ACC112 (cell line): ENCODE measurements at regions not wholly inside any gene's neighbourhood (a gene's known extent, or its start where the extent isn't known, plus 50 kb on each side); places are given as distances from the start of the nearest gene placed in this dataset.
"Not testable (repeated sequence)": the region's sequence is repeated elsewhere in the genome, so short reads cannot be mapped to it uniquely, and the experiment has no call there.

Experiments used
- H2AFZ ChIP-seq: fragments of 200-600 bp; sonication (generic); one replicate; pipeline ENCODE4 v1.6.0; 2017; ENCODE audit warnings: antibody characterized with exemption, low read length; ENCODE audit not compliant: unreplicated experiment
- H3K27ac ChIP-seq: fragments of 200-600 bp; sonication (generic); 2 replicates; pipeline ENCODE4 v1.5.1; 2014; ENCODE audit warnings: low read depth, mild to moderate bottlenecking, antibody characterized with exemption, low read length, moderate library complexity
- H3K27me3 ChIP-seq: fragments of 200-600 bp; sonication (generic); 2 replicates; pipeline ENCODE4 v1.6.1; 2014; ENCODE audit warnings: mild to moderate bottlenecking, antibody characterized with exemption, low read length, moderate library complexity, mixed read lengths; ENCODE audit not compliant: insufficient read depth
- H3K36me3 ChIP-seq: fragments of 200-600 bp; sonication (generic); 2 replicates; pipeline ENCODE4 v1.6.1; 2016; ENCODE audit warnings: mild to moderate bottlenecking, antibody characterized with exemption, low read length, moderate library complexity, mixed read lengths; ENCODE audit not compliant: insufficient read depth
- H3K4me1 ChIP-seq: fragments of 200-600 bp; sonication (generic); one replicate; pipeline ENCODE4 v1.6.1; 2016; ENCODE audit warnings: low read length, mixed read lengths; ENCODE audit not compliant: insufficient read depth, unreplicated experiment, control insufficient read depth
- H3K4me3 ChIP-seq: fragments of 200-600 bp; sonication (generic); 2 replicates; pipeline ENCODE4 v1.5.1; 2014; ENCODE audit warnings: mild to moderate bottlenecking, low read depth, low read length
- H3K79me2 ChIP-seq: fragments of 200-600 bp; sonication (generic); one replicate; pipeline ENCODE4 v1.6.0; 2016; ENCODE audit warnings: low read length; ENCODE audit not compliant: control insufficient read depth, unreplicated experiment, insufficient read depth

DNA sequence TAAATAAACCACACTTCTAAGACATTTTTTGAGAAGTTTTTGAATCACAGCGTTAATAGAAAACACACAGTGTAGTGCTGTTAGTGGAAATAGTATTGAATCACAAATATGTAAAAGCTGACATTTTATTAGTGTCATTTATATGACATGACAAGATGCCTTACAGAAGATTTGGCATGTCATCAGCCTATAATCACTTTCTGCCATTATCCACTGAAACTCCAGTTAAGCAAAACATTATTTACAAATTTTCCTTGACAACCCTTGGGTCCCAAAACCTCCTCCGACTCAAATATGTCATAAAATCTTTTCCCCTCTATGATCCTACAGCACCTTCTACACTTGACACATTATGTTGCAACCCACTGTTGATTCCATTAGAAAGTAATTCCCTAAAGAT lies 376.9 kb upstream of the LRFN5 start:
- no peaks in the 10 kb centered on the region for H3K27me3 ChIP-seq
- no peaks in the 10 kb centered on the region for H3K79me2 ChIP-seq

DNA sequence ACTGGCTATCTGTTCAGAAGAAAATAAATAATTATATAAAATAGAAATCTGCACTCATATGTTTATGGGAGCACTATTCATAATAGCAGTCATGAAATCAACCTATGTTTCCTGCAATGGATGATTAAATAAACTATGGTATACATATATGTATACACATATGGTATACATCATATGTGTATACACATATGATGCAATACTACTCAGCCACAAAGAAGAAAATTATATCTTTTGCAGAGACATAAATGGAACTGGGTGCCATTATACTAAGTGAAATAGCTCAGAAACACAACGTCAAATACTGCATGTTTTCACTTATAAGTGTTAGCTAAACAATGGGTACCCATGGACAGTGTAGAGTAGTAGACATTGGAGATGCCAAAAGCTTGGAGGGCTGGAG lies 381.2 kb upstream of the LRFN5 start:
- H3K27me3 ChIP-seq, result no peaks in the 10 kb centered on the region
- H3K27ac ChIP-seq, result no peak overlapping the region
- no peaks in the 10 kb centered on the region for H3K79me2 ChIP-seq
- H3K4me1 ChIP-seq, result no peaks in the 10 kb centered on the region
- no peak overlapping the region for H3K4me3 ChIP-seq
- H2AFZ ChIP-seq, result no peak overlapping the region
- no peaks in the 10 kb centered on the region for H3K36me3 ChIP-seq

More for the DNA sequence above, 376.9 kb upstream of the LRFN5 start:
- Histone ChIP-seq H3K36me3 (no peaks in the 10 kb centered on the region), H2AFZ (no peak overlapping the region), H3K4me1 (no peaks in the 10 kb centered on the region), H3K4me3 (no peak overlapping the region), H3K27ac (no peak overlapping the region)

DNA sequence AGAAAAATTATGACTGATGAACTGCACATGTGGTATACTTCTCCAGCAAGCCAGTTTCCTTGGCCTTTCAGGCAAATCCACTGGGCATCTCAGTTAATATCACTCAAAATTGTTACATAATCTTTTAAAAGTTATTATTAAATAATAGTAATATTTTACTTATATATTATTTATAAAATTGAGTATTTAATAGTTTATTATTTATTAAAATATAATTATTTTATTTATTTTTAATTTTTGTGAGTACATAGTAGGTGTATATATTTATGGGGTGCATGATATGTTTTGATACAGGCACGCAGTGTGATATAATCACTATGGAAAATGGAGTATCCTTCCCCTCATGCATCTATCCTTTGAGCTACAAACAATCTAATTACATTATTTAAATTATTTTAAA lies 384.1 kb upstream of the LRFN5 start:
- Histone ChIP-seq H3K4me3 (no peak overlapping the region), H3K36me3 (no peaks in the 10 kb centered on the region), H3K79me2 (no peaks in the 10 kb centered on the region), H3K27ac (no peak overlapping the region), H3K4me1 (no peaks in the 10 kb centered on the region), H3K27me3 (no peaks in the 10 kb centered on the region), H2AFZ (no peak overlapping the region)

- not testable (repeated sequence) for H3K4me3 ChIP-seq, H3K36me3 ChIP-seq, H3K27me3 ChIP-seq, H2AFZ ChIP-seq, H3K79me2 ChIP-seq, H3K4me1 ChIP-seq, H3K27ac ChIP-seq
Observed at GRCh38 chr14:41214978-41215377, 391.7 kb upstream of the LRFN5 start.

DNA sequence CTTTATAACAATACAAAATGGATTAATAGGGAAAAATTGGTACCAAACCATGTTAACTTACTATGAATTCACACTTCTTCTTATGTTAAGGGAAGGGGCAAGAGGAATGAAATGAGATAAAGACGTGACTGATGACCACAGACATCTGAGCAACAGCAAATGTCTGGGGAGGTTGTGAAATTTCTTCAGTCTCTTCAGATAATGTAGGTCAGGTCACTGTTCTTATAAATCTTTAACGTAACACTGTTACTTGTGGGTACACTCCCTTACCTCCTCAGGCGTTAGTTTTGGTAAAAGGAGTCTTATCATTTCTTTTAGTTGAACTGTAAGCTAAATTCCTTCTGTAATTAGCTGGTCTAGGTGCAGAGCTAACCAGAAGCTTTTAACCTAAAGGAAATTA lies 405.0 kb upstream of the LRFN5 start:
- no peak overlapping the region for H3K27ac ChIP-seq
- no peak overlapping the region for H3K4me3 ChIP-seq
- H3K79me2 ChIP-seq, result no peaks in the 10 kb centered on the region
- H3K4me1 ChIP-seq, result no peaks in the 10 kb centered on the region
- H3K27me3 ChIP-seq, result no peaks in the 10 kb centered on the region
- no peaks in the 10 kb centered on the region for H3K36me3 ChIP-seq
- H2AFZ ChIP-seq, result no peak overlapping the region

DNA sequence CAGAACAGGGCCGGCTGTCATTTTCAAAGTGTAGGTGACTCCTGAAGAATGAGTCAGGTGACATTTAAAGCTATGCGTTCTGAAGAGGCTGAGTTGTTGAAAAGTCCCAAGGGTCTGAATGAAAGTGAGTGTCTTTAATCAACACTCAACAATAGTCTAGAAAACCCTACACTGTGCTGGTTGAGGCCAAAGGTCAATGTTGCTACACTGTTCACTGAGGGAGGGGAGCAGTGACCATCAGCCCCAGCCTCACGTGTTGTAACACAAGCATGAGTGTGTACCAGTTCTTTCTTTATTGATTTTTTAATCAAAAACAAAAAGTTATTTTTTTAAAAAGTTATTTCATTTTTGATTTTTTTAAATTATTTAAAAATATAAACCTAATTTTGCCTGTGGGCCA lies 418.8 kb upstream of the LRFN5 start:
- no peaks in the 10 kb centered on the region for H3K27me3 ChIP-seq

DNA sequence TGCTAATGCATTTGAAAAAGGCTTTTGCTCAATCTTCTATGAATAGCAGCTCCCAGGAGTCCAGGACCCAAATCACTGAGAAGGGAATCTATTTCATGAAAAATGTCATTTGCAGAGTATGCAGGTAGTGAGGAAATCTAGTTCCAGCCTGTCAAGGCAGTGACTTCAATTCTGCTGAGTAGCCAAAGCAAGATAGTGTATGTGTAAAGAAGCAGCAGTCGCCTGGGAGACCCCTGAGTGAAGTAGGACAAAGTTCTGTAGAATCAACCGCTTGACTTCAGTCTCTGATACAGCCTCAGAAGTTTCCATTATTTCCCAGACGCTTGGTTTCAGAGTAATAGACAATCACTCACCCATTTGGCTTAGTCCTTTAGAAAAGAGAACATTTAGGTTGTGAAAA lies 435.6 kb upstream of the LRFN5 start:
- H3K27me3 ChIP-seq, result no peaks in the 10 kb centered on the region
- no peak overlapping the region for H2AFZ ChIP-seq
- no peaks in the 10 kb centered on the region for H3K4me1 ChIP-seq
- H3K36me3 ChIP-seq, result no peaks in the 10 kb centered on the region
- no peaks in the 10 kb centered on the region for H3K79me2 ChIP-seq
- no peak overlapping the region for H3K4me3 ChIP-seq
- no peak overlapping the region for H3K27ac ChIP-seq

More for the DNA sequence above, 418.8 kb upstream of the LRFN5 start:
- no peak overlapping the region for H3K4me3 ChIP-seq
- no peak overlapping the region for H2AFZ ChIP-seq
- no peaks in the 10 kb centered on the region for H3K36me3 ChIP-seq
- no peak overlapping the region for H3K27ac ChIP-seq
- no peaks in the 10 kb centered on the region for H3K79me2 ChIP-seq
- no peaks in the 10 kb centered on the region for H3K4me1 ChIP-seq

DNA sequence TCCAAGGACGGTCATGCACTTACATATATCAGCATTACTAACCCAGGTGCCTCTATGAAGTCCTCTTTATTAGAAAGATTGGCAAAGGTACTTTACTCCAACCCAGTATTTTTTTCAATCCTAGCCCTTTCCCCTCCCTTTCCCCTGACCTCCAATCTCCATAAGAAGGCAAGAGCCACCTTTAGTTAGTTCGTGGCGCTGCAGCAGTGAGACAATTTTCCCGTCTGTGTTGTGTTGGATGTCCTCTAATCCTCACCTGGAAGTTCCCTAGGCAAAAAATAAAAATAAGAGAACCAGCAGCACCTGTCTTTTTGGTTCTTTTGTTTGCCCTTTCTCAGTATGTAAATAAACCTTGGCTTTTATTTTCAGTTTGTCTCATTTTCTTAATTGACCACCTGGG lies 439.6 kb upstream of the LRFN5 start:
- Histone ChIP-seq H3K79me2 (no peaks in the 10 kb centered on the region), H3K4me1 (no peaks in the 10 kb centered on the region), H2AFZ (no peak overlapping the region), H3K27ac (no peak overlapping the region), H3K36me3 (no peaks in the 10 kb centered on the region), H3K4me3 (peak overlapping the region; percentile 41), H3K27me3 (no peaks in the 10 kb centered on the region)

DNA sequence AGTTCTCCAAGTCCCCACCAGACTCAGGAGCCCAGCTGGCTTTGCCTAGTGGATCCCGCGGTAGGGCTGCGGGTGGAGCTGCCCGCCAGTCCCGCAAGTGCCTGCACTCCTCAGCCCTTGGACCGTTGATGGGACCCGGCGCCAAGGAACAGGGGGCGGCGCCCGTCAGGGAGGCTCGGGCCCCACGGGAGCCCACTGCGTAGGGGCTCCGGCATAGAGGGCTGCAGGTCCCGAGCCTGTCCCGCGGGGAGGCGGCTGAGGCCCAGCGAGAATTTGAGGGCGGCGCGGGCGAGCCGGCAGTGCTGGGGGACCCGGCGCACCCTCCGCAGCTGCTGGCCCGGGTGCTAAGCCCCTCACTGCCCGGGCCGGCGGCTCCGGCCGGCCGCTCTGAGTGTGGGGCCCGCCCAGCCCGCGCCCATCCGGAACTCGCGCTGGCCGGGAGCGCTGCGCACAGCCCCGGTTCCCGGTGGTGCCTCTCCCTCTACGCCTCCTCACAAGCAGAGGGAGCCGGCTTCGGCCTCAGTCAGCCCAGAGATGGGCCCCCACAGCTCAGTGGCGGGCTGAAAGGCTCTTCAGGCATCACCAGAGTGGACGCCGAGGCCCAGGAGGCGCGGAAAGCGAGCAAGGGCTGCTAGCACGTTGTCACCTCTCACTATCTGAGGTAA lies 452.4 kb upstream of the LRFN5 start:
- no peak overlapping the region for H2AFZ ChIP-seq
- no peaks in the 10 kb centered on the region for H3K36me3 ChIP-seq
- no peaks in the 10 kb centered on the region for H3K4me1 ChIP-seq
- no peaks in the 10 kb centered on the region for H3K79me2 ChIP-seq
- no peaks in the 10 kb centered on the region for H3K27me3 ChIP-seq
- no peak overlapping the region for H3K27ac ChIP-seq
- H3K4me3 ChIP-seq, result no peak overlapping the region

GRCh38 chr14:41146391-41146790 lies 460.3 kb upstream of the LRFN5 start:
- H3K27ac ChIP-seq, result no peak overlapping the region
- no peaks in the 10 kb centered on the region for H3K4me1 ChIP-seq
- no peaks in the 10 kb centered on the region for H3K79me2 ChIP-seq
- H3K36me3 ChIP-seq, result no peaks in the 10 kb centered on the region
- no peak overlapping the region for H2AFZ ChIP-seq
- no peak overlapping the region for H3K4me3 ChIP-seq
- H3K27me3 ChIP-seq, result no peaks in the 10 kb centered on the region

GRCh38 chr14:41144370-41144769 lies 462.3 kb upstream of the LRFN5 start:
- H3K4me3 ChIP-seq, result no peak overlapping the region
- H2AFZ ChIP-seq, result no peak overlapping the region
- no peaks in the 10 kb centered on the region for H3K4me1 ChIP-seq

More at GRCh38 chr14:41144370-41144769, 462.3 kb upstream of the LRFN5 start:
- no peak overlapping the region for H3K27ac ChIP-seq
- no peaks in the 10 kb centered on the region for H3K79me2 ChIP-seq
- no peaks in the 10 kb centered on the region for H3K27me3 ChIP-seq
- H3K36me3 ChIP-seq, result no peaks in the 10 kb centered on the region
